OCI-LY7 (cell line): ENCODE measurements at regions not wholly inside any gene's neighbourhood (a gene's known extent, or its start where the extent isn't known, plus 50 kb on each side); places are given as distances from the start of the nearest gene placed in this dataset.

Source experiments
- BruUV-seq: library from RNA; stranded (reverse); fragments of 400-500 nt; replicated peaks from 2 replicates; lab custom pipeline; 2021; lab: Mats Ljungman, UMichigan
- CTCF ChIA-PET: fragments of 300-600 bp; sonication (Branson Sonifier 250); formaldehyde crosslinking; loops from one replicate; lab custom pipeline; 2022; ENCODE audit warnings: antibody characterized with exemption; ENCODE audit not compliant: unreplicated experiment; lab: Charles Lee
- POLR2A ChIA-PET: fragments of 300-600 bp; sonication (Branson Sonifier 250); formaldehyde crosslinking; loops from one replicate; lab custom pipeline; 2022; ENCODE audit warnings: antibody characterized with exemption; lab: Charles Lee
- DNase-seq: peaks from one replicate; pipeline ENCODE4 v3.0.0-alpha.2; 2015; ENCODE audit warnings: low spot score
- H2AFZ ChIP-seq: fragments of 200-600 bp; sonication (generic), shearing (Covaris generic); 2 replicates; pipeline ENCODE4 v1.6.1; 2014; ENCODE audit warnings: mild to moderate bottlenecking, antibody characterized with exemption, low read length, moderate library complexity
- H3K27ac ChIP-seq: fragments of 200-600 bp; sonication (generic); 2 replicates; pipeline ENCODE4 v1.5.1; 2014; ENCODE audit warnings: mixed run types, low read depth, mild to moderate bottlenecking, moderate library complexity, low read length, inconsistent platforms; ENCODE audit not compliant: poor library complexity, severe bottlenecking
- H3K36me3 ChIP-seq: fragments of 200-600 bp; sonication (generic); 2 replicates; pipeline ENCODE4 v1.6.1; 2014; ENCODE audit warnings: mild to moderate bottlenecking, antibody characterized with exemption, low read length, moderate library complexity, mixed read lengths; ENCODE audit not compliant: insufficient read depth
- H3K4me1 ChIP-seq: fragments of 200-600 bp; sonication (generic); 2 replicates; pipeline ENCODE4 v1.5.1; 2014; ENCODE audit warnings: mild to moderate bottlenecking, low read length; ENCODE audit not compliant: insufficient read depth, poor library complexity, severe bottlenecking
- H3K4me2 ChIP-seq: fragments of 200-600 bp; sonication (generic); 2 replicates; pipeline ENCODE4 v1.6.1; 2014; ENCODE audit warnings: mild to moderate bottlenecking, low read length
- H3K4me3 ChIP-seq: fragments of 200-600 bp; sonication (generic); 2 replicates; pipeline ENCODE4 v1.5.1; 2014; ENCODE audit warnings: mild to moderate bottlenecking, low read depth, low read length; ENCODE audit not compliant: poor library complexity, severe bottlenecking
- H3K79me2 ChIP-seq: fragments of 200-600 bp; sonication (generic); 2 replicates; pipeline ENCODE4 v1.6.1; 2016; ENCODE audit warnings: low read depth, mild to moderate bottlenecking, low read length, moderate library complexity, mixed read lengths; ENCODE audit not compliant: insufficient read depth
- H3K9me2 ChIP-seq: fragments of 200-600 bp; sonication (generic); 2 replicates; pipeline ENCODE4 v1.6.1; 2016; ENCODE audit warnings: mild to moderate bottlenecking, low read length, mixed read lengths; ENCODE audit not compliant: insufficient read depth
- H3K9me3 ChIP-seq: fragments of 200-600 bp; sonication (generic); 2 replicates; pipeline ENCODE4 v1.6.1; 2014; ENCODE audit warnings: mild to moderate bottlenecking, mixed run types, low read length, mixed read lengths
- H4K20me1 ChIP-seq: fragments of 200-600 bp; sonication (generic); 2 replicates; pipeline ENCODE4 v1.6.1; 2014; ENCODE audit warnings: mild to moderate bottlenecking, antibody characterized with exemption, low read length, moderate library complexity, mixed read lengths; ENCODE audit not compliant: insufficient read depth
- EZH2phosphoT487 ChIP-seq: fragments of 200-600 bp; sonication (generic); IDR thresholded peaks from 2 replicates; pipeline ENCODE4 v1.6.1; 2018; ENCODE audit warnings: low read depth, borderline replicate concordance, mild to moderate bottlenecking, mixed run types, antibody characterized with exemption, low read length, moderate library complexity, mixed read lengths
- intact Hi-C: fragments of 100-400 bp; cut with micrococcal nuclease; formaldehyde crosslinking; loops from one replicate; pipeline ENCODE4 v1.10.0; 2022; ENCODE audit not compliant: unreplicated experiment
- TF ChIP-seq, protein P1 (sequence below): fragments of 200-600 bp; sonication (generic); conservative IDR thresholded peaks from 2 replicates; pipeline ENCODE4 v1.5.1; 2014; ENCODE audit warnings: mild to moderate bottlenecking, antibody characterized with exemption, low read length, moderate library complexity, mixed read lengths

- POLR2A ChIA-PET: no interaction called here
- no peak for DNase-seq
- Histone ChIP-seq H3K79me2 (no peaks in the 10 kb centered on the region), H4K20me1 (no peaks in the 10 kb centered on the region), H3K4me2 (no peak overlapping the region), H3K4me3 (no peak overlapping the region), H2AFZ (no peak overlapping the region), H3K27ac (no peak overlapping the region), H3K4me1 (no peaks in the 10 kb centered on the region), H3K9me3 (no peaks in the 10 kb centered on the region), H3K9me2 (no peaks in the 10 kb centered on the region), H3K36me3 (no peaks in the 10 kb centered on the region)
- TF ChIP-seq EZH2phosphoT487: no peak
- TF ChIP-seq, protein P1, sequence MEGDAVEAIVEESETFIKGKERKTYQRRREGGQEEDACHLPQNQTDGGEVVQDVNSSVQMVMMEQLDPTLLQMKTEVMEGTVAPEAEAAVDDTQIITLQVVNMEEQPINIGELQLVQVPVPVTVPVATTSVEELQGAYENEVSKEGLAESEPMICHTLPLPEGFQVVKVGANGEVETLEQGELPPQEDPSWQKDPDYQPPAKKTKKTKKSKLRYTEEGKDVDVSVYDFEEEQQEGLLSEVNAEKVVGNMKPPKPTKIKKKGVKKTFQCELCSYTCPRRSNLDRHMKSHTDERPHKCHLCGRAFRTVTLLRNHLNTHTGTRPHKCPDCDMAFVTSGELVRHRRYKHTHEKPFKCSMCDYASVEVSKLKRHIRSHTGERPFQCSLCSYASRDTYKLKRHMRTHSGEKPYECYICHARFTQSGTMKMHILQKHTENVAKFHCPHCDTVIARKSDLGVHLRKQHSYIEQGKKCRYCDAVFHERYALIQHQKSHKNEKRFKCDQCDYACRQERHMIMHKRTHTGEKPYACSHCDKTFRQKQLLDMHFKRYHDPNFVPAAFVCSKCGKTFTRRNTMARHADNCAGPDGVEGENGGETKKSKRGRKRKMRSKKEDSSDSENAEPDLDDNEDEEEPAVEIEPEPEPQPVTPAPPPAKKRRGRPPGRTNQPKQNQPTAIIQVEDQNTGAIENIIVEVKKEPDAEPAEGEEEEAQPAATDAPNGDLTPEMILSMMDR: no peak
- intact Hi-C loops: loop anchor here (10.0 kb wide), 1 partner anchor 207 kb away; no protein-coding TSS in a partner anchor
- CTCF ChIA-PET: no interaction called here
- no TSS peak for BruUV-seq
Measured at GRCh38 chr1:99497690-99498089, 148.2 kb upstream of the PALMD start.

GRCh38 chr1:99500541-99500940 lies 145.4 kb upstream of the PALMD start:
- no peak overlapping the region for H2AFZ ChIP-seq
- H3K4me2 ChIP-seq: no peak overlapping the region
- intact Hi-C loops: no loop called here
- H3K9me2 ChIP-seq: no peaks in the 10 kb centered on the region
- no TSS peak for BruUV-seq
- ChIA-PET POLR2A (interaction anchor here (0.7 kb wide), 1 partner anchor 43 kb away, joined by 5 read pairs; no protein-coding TSS in a partner anchor), CTCF (no interaction called here)
- no peaks in the 10 kb centered on the region for H3K4me1 ChIP-seq
- H3K79me2 ChIP-seq: no peaks in the 10 kb centered on the region
- H3K36me3 ChIP-seq: no peaks in the 10 kb centered on the region
- no peak overlapping the region for H3K4me3 ChIP-seq
- H3K27ac ChIP-seq: no peak overlapping the region
- no peak for DNase-seq
- TF ChIP-seq, protein P1: no peak
- TF ChIP-seq EZH2phosphoT487: no peak
- no peaks in the 10 kb centered on the region for H4K20me1 ChIP-seq
- no peaks in the 10 kb centered on the region for H3K9me3 ChIP-seq

- H3K36me3 ChIP-seq: no peaks in the 10 kb centered on the region
- no peaks in the 10 kb centered on the region for H4K20me1 ChIP-seq
- intact Hi-C loops: no loop called here
- no peaks in the 10 kb centered on the region for H3K9me2 ChIP-seq
- H2AFZ ChIP-seq: no peak overlapping the region
- H3K27ac ChIP-seq: no peak overlapping the region
- no peak for TF ChIP-seq EZH2phosphoT487
- TF ChIP-seq, protein P1: no peak
- no peaks in the 10 kb centered on the region for H3K9me3 ChIP-seq
- ChIA-PET POLR2A (no interaction called here), CTCF (no interaction called here)
- H3K4me3 ChIP-seq: no peak overlapping the region
- no peaks in the 10 kb centered on the region for H3K4me1 ChIP-seq
- DNase-seq: no peak
- no peak overlapping the region for H3K4me2 ChIP-seq
- no peaks in the 10 kb centered on the region for H3K79me2 ChIP-seq
- no TSS peak for BruUV-seq
Measured at GRCh38 chr1:99501871-99502270, 144.0 kb upstream of the PALMD start.
